ENCODE measurements at regions not wholly inside any gene's neighbourhood (a gene's known extent, or its start where the extent isn't known, plus 50 kb on each side); places are given as distances from the start of the nearest gene placed in this dataset.

DNA sequence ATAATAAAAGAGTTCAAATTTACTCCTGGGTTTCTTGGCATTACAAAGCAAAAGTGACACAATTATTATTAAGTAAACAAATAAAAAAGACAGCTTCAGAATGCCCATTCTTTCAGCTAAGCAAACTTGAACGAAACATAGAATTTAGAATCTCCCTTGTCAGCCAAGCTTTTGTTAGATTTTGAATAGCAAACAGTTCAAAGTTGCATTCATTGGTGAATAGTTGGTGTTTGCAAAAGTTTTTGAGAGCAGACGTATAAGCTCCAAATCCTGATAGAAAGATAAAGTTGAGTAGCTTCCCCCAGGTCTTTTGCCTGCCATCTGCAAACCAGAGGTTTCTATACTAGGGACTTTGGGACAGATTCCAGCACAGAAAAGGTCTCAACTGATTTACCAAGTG, 434.3 kb upstream of the TNP1 start:
- Histone ChIP-seq H3K4me1 (peaks cover 4 to 12% (median 10%) of the 10 kb centered on the region in 4 donors), H3K4me3 (no peak overlapping the region), H3K9me3 (peaks cover 0 to 14% (median 0%) of the 10 kb centered on the region in 4 donors), H3K27ac (peak overlapping the region in 1 of 5 donors; percentile 1), H3K27me3 (no peaks in the 10 kb centered on the region), H3K36me3 (no peaks in the 10 kb centered on the region)
- WGBS, 5 donors: 35 to 53% (median 41%) methylated on average over 2 of the region's 2 CpGs
- intact Hi-C loops (cut with DNase I; ENCODE audit: low total_unique reads): no loop called here
- DNase-seq: no peak
- TF ChIP-seq POLR2A (IDR thresholded peaks at IDR 0.05) (no peak), POLR2AphosphoS5 (IDR thresholded peaks at IDR 0.05) (no peak), EP300 (IDR thresholded peaks at IDR 0.05) (no peak)
- TF ChIP-seq, protein P1, sequence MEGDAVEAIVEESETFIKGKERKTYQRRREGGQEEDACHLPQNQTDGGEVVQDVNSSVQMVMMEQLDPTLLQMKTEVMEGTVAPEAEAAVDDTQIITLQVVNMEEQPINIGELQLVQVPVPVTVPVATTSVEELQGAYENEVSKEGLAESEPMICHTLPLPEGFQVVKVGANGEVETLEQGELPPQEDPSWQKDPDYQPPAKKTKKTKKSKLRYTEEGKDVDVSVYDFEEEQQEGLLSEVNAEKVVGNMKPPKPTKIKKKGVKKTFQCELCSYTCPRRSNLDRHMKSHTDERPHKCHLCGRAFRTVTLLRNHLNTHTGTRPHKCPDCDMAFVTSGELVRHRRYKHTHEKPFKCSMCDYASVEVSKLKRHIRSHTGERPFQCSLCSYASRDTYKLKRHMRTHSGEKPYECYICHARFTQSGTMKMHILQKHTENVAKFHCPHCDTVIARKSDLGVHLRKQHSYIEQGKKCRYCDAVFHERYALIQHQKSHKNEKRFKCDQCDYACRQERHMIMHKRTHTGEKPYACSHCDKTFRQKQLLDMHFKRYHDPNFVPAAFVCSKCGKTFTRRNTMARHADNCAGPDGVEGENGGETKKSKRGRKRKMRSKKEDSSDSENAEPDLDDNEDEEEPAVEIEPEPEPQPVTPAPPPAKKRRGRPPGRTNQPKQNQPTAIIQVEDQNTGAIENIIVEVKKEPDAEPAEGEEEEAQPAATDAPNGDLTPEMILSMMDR (IDR thresholded peaks at IDR 0.05): no peak

- no peak overlapping the region for H3K4me3 ChIP-seq
- no peaks in the 10 kb centered on the region for H3K36me3 ChIP-seq
- H3K4me1 ChIP-seq: peaks cover 4 to 18% (median 13%) of the 10 kb centered on the region in 4 donors
- peaks cover 0 to 14% (median 0%) of the 10 kb centered on the region in 4 donors for H3K9me3 ChIP-seq
- TF ChIP-seq EP300 (IDR thresholded peaks at IDR 0.05) (no peak), POLR2AphosphoS5 (IDR thresholded peaks at IDR 0.05) (no peak)
- H3K27ac ChIP-seq: peak overlapping the region in 1 of 5 donors; percentile 1
- peak in 1 of 2 donors; percentile 49 for DNase-seq
- no peaks in the 10 kb centered on the region for H3K27me3 ChIP-seq
- WGBS, 5 donors: 54 to 82% (median 70%) methylated on average over 3 of the region's 3 CpGs
- intact Hi-C loops (cut with DNase I; ENCODE audit: low total_unique reads): no loop called here
Measured at GRCh38 chr2:217293607-217294006, 433.7 kb upstream of the TNP1 start.

DNA sequence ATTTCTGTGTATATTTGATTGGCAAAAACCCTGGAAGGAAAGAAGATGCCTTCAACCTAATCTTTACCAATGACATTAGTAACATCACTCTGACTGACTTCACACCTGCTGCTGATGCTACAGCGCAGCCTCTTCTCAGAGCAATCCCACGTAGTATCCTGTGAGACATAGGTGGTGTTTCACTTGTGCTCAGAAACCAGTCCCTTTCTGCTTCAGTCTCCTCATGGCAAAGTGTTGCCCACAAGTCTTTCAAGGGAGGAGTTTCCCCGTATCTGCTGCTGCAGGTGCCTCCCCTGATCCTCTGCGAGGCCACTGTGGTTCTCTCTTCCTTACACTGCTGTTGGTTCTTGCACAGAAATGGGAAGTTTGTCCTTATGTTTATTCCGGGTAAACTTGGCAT, 433.2 kb upstream of the TNP1 start:
- no peak overlapping the region for H3K4me3 ChIP-seq
- intact Hi-C loops (cut with DNase I; ENCODE audit: low total_unique reads): no loop called here
- WGBS, 5 donors: 77 to 85% (median 80%) methylated on average over 5 of the region's 5 CpGs

GRCh38 chr2:217291259-217291658, 431.4 kb upstream of the TNP1 start:
- TF ChIP-seq POLR2A (IDR thresholded peaks at IDR 0.05) (no peak), POLR2AphosphoS5 (IDR thresholded peaks at IDR 0.05) (no peak), EP300 (IDR thresholded peaks at IDR 0.05) (no peak)
- TF ChIP-seq, protein P1 (IDR thresholded peaks at IDR 0.05): no peak
- intact Hi-C loops (cut with DNase I; ENCODE audit: low total_unique reads): no loop called here
- 76 to 98% (median 83%) methylated on average over 5 of the region's 5 CpGs for WGBS, 5 donors

More for the DNA sequence above, 433.2 kb upstream of the TNP1 start:
- Histone ChIP-seq H3K9me3 (peaks cover 0 to 14% (median 0%) of the 10 kb centered on the region in 4 donors), H3K4me1 (peaks cover 4 to 18% (median 13%) of the 10 kb centered on the region in 4 donors), H3K27me3 (no peaks in the 10 kb centered on the region), H3K27ac (no peak overlapping the region), H3K36me3 (no peaks in the 10 kb centered on the region)
- TF ChIP-seq POLR2AphosphoS5 (IDR thresholded peaks at IDR 0.05) (no peak), EP300 (IDR thresholded peaks at IDR 0.05) (no peak), POLR2A (IDR thresholded peaks at IDR 0.05) (no peak)
- TF ChIP-seq, protein P1 (IDR thresholded peaks at IDR 0.05): no peak
- DNase-seq: no peak

DNA sequence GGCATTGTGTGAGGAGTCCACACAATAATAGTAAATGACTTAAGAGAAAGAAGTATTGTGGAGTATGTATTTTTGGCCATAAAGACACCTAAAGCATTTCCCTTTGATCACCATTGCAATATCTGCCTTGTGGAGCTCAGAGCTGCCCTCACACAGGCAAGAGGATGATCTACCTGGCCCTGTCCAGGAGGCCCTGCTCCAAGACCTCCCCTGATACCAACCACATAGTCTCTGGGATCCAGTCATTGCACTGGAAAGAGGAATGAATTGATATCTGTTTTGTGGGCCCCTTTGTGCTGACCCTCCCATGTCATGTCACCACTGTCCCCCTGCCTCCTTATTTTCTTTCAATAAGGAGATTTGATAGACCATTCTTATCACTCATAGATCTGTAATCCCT, 430.6 kb upstream of the TNP1 start:
- Histone ChIP-seq H3K27me3 (no peaks in the 10 kb centered on the region), H3K36me3 (no peaks in the 10 kb centered on the region), H3K4me1 (peaks cover 4 to 18% (median 13%) of the 10 kb centered on the region in 4 donors), H3K4me3 (no peak overlapping the region), H3K9me3 (no peaks in the 10 kb centered on the region), H3K27ac (no peak overlapping the region)
- DNase-seq: no peak
- no peak for TF ChIP-seq POLR2AphosphoS5 (IDR thresholded peaks at IDR 0.05)
- TF ChIP-seq, protein P1 (IDR thresholded peaks at IDR 0.05): no peak
- TF ChIP-seq EP300 (IDR thresholded peaks at IDR 0.05): no peak
- TF ChIP-seq POLR2A (IDR thresholded peaks at IDR 0.05): no peak
- intact Hi-C loops (cut with DNase I; ENCODE audit: low total_unique reads): no loop called here

More at GRCh38 chr2:217291259-217291658, 431.4 kb upstream of the TNP1 start:
- Histone ChIP-seq H3K9me3 (peaks cover 0 to 3% (median 0%) of the 10 kb centered on the region in 4 donors), H3K4me3 (no peak overlapping the region), H3K27me3 (no peaks in the 10 kb centered on the region), H3K36me3 (no peaks in the 10 kb centered on the region), H3K4me1 (peaks cover 4 to 18% (median 13%) of the 10 kb centered on the region in 4 donors), H3K27ac (no peak overlapping the region)
- no peak for DNase-seq
